H9 (cell line): ENCODE measurements at regions not wholly inside any gene's neighbourhood (a gene's known extent, or its start where the extent isn't known, plus 50 kb on each side); places are given as distances from the start of the nearest gene placed in this dataset.

ENCODE experiments used
- DNase-seq: peaks from one replicate; pipeline ENCODE4 v3.0.0-alpha.2; 2017
- H2AFZ ChIP-seq: one replicate; pipeline ENCODE4 v1.6.1; 2013; ENCODE audit warnings: mild to moderate bottlenecking, low read length, control low read depth, moderate library complexity
- H2AK5ac ChIP-seq: 2 replicates; pipeline ENCODE4 v1.6.1; 2013; ENCODE audit warnings: low read length, control low read depth, mixed read lengths; ENCODE audit not compliant: insufficient read length
- H2BK120ac ChIP-seq: one replicate; pipeline ENCODE4 v1.6.1; 2013; ENCODE audit warnings: low read depth, mild to moderate bottlenecking, low read length, control low read depth, inconsistent platforms; ENCODE audit not compliant: poor library complexity, severe bottlenecking
- H2BK12ac ChIP-seq: 2 replicates; pipeline ENCODE4 v1.6.1; 2013; ENCODE audit warnings: low read length, control low read depth, mixed read lengths, low read depth; ENCODE audit not compliant: insufficient read length
- H2BK15ac ChIP-seq: 2 replicates; pipeline ENCODE4 v1.6.1; 2013; ENCODE audit warnings: low read depth, low read length, control low read depth
- H2BK20ac ChIP-seq: one replicate; pipeline ENCODE4 v1.6.1; 2013; ENCODE audit warnings: low read depth, mild to moderate bottlenecking, low read length, control low read depth, inconsistent platforms; ENCODE audit not compliant: poor library complexity, severe bottlenecking
- H2BK5ac ChIP-seq: 2 replicates; pipeline ENCODE4 v1.6.1; 2013; ENCODE audit warnings: low read length, control low read depth, mixed read lengths; ENCODE audit not compliant: insufficient read length
- H3K14ac ChIP-seq: 2 replicates; pipeline ENCODE4 v1.6.1; 2013; ENCODE audit warnings: low read length, control low read depth; ENCODE audit not compliant: insufficient read depth
- H3K18ac ChIP-seq: 2 replicates; pipeline ENCODE4 v1.6.1; 2013; ENCODE audit warnings: low read depth, mild to moderate bottlenecking, mixed read lengths, low read length, control low read depth; ENCODE audit not compliant: insufficient read length
- H3K23ac ChIP-seq: 2 replicates; pipeline ENCODE4 v1.6.1; 2013; ENCODE audit warnings: low read length, control low read depth, mixed read lengths, low read depth; ENCODE audit not compliant: insufficient read length
- H3K23me2 ChIP-seq: 2 replicates; pipeline ENCODE4 v1.6.1; 2013; ENCODE audit warnings: low read depth, mild to moderate bottlenecking, mixed read lengths, low read length, control low read depth; ENCODE audit not compliant: insufficient read length, poor library complexity, severe bottlenecking
- H3K27ac ChIP-seq: 2 replicates; pipeline ENCODE4 v1.5.1; 2013; ENCODE audit warnings: low read length, control low read depth, mixed read lengths, low read depth; ENCODE audit not compliant: insufficient read length
- H3K27me3 ChIP-seq: 2 replicates; pipeline ENCODE4 v1.6.1; 2013; ENCODE audit warnings: low read length, control low read depth, inconsistent platforms; ENCODE audit not compliant: insufficient read depth
- H3K4ac ChIP-seq: 2 replicates; pipeline ENCODE4 v1.6.1; 2013; ENCODE audit warnings: low read depth, mild to moderate bottlenecking, control low read depth, inconsistent platforms, low read length, moderate library complexity
- H3K4me1 ChIP-seq: 2 replicates; pipeline ENCODE4 v1.6.1; 2013; ENCODE audit warnings: low read length, control low read depth, inconsistent platforms; ENCODE audit not compliant: insufficient read depth
- H3K4me2 ChIP-seq: 2 replicates; pipeline ENCODE4 v1.6.1; 2013; ENCODE audit warnings: low read length, control low read depth, mixed read lengths; ENCODE audit not compliant: insufficient read length, insufficient read depth
- H3K56ac ChIP-seq: 2 replicates; pipeline ENCODE4 v1.6.1; 2013; ENCODE audit warnings: low read depth, mild to moderate bottlenecking, mixed read lengths, low read length, control low read depth; ENCODE audit not compliant: insufficient read length
- H3K79me1 ChIP-seq: 2 replicates; pipeline ENCODE4 v1.6.1; 2013; ENCODE audit warnings: low read depth, mild to moderate bottlenecking, moderate library complexity, low read length, control low read depth, inconsistent platforms; ENCODE audit not compliant: insufficient read depth, poor library complexity, severe bottlenecking
- H3K79me2 ChIP-seq: 2 replicates; pipeline ENCODE4 v1.6.1; 2013; ENCODE audit warnings: low read length, control low read depth, inconsistent platforms; ENCODE audit not compliant: insufficient read depth
- H3K9ac ChIP-seq: 2 replicates; pipeline ENCODE4 v1.6.1; 2013; ENCODE audit warnings: low read length, control low read depth, mixed read lengths; ENCODE audit not compliant: insufficient read length; ENCODE audit errors: extremely low read depth
- H3K9me3 ChIP-seq: one replicate; pipeline ENCODE4 v1.6.1; 2013; ENCODE audit warnings: low read depth, low read length, inconsistent platforms; ENCODE audit not compliant: control insufficient read depth
- H3T11ph ChIP-seq: one replicate; pipeline ENCODE4 v1.6.1; 2013; ENCODE audit warnings: mild to moderate bottlenecking, low read length, control low read depth, inconsistent platforms
- H4K20me1 ChIP-seq: one replicate; pipeline ENCODE4 v1.6.1; 2013; ENCODE audit not compliant: control insufficient read depth, insufficient read length, insufficient read depth
- H4K5ac ChIP-seq: 2 replicates; pipeline ENCODE4 v1.6.1; 2013; ENCODE audit warnings: low read depth, mild to moderate bottlenecking, mixed read lengths, low read length, control low read depth; ENCODE audit not compliant: insufficient read length
- H4K8ac ChIP-seq: replicated peaks from 2 replicates; pipeline ENCODE4 v1.6.1; 2013; ENCODE audit warnings: low read length, control low read depth, mixed read lengths, low read depth; ENCODE audit not compliant: insufficient read length
- H4K91ac ChIP-seq: 2 replicates; pipeline ENCODE4 v1.6.1; 2013; ENCODE audit warnings: low read depth, mild to moderate bottlenecking, moderate library complexity, mixed read lengths, low read length, control low read depth; ENCODE audit not compliant: insufficient read length
- H3K27ac Mint-ChIP-seq, 3 experiments: 2 replicates in 2 of 3; 3 replicates in 1 of 3; pipeline ENCODE4 v1.8.0; 2020 to 2021; ENCODE audit warnings: mixed read lengths in 3 of 3, mild to moderate bottlenecking in 1 of 3, moderate library complexity in 1 of 3
- H3K27me3 Mint-ChIP-seq: 2 replicates; pipeline ENCODE4 v1.8.0; 2021; ENCODE audit warnings: low read depth, mild to moderate bottlenecking, moderate library complexity, mixed read lengths
- H3K36me3 Mint-ChIP-seq, 3 experiments: 2 replicates in 2 of 3; 3 replicates in 1 of 3; pipeline ENCODE4 v1.8.0; 2020 to 2021; ENCODE audit warnings: low read depth in 3 of 3, mixed read lengths in 3 of 3; ENCODE audit not compliant: insufficient read depth in 1 of 3
- H3K4me1 Mint-ChIP-seq, 2 experiments: 2 replicates each; pipeline ENCODE4 v1.8.0; 2020; ENCODE audit warnings: mixed read lengths in 2 of 2
- H3K4me3 Mint-ChIP-seq, 2 experiments: 2 replicates in 1 of 2; 3 replicates in 1 of 2; pipeline ENCODE4 v1.8.0; 2020 to 2021; ENCODE audit warnings: mild to moderate bottlenecking in 2 of 2, mixed read lengths in 2 of 2, moderate library complexity in 1 of 2
- H3K9me3 Mint-ChIP-seq, 2 experiments: 2 replicates in 1 of 2; 3 replicates in 1 of 2; pipeline ENCODE4 v1.8.0; 2020; ENCODE audit warnings: mild to moderate bottlenecking in 2 of 2, mixed read lengths in 2 of 2, moderate library complexity in 1 of 2
- WGBS: extraction: QIAGEN DNeasy Blood & Tissue Kit; methylation state at CpG from one replicate; pipeline ENCODE4 v1.1.7; 2013; ENCODE audit warnings: missing lambda C conversion rate, low lambda C conversion rate, mixed read lengths; ENCODE audit not compliant: insufficient read length; ENCODE audit errors: extremely low coverage; 5-methylcytosine and 5-hydroxymethylcytosine counted together
- TF ChIP-seq, protein P1 (sequence below): fragments of 200-600 bp; sonication (generic); conservative IDR thresholded peaks from 3 replicates; pipeline ENCODE4 v1.8.0; 2021; ENCODE audit warnings: antibody characterized with exemption, mild to moderate bottlenecking

DNA sequence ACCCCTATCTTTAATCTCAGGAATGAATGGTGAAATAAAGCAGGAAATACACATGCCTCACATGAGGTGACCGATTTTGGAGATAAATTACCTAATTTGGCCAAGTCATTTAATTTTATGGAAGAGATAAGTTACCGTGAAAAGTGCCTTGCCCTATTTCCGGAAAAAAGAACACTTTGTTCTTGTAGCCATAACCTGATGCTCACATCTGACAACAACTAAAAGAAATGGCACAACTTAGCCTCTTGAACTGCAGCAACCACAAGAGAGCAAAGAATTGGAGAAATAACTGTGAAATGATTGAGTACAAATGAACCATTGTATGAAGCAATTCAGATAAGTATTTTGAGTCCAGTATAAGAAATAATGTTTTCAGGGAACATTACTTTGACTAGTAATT lies 628.1 kb upstream of the TYRP1 start:
- H3K36me3 Mint-ChIP-seq = no peaks in the 10 kb centered on the region
- no peak overlapping the region for H3K27ac Mint-ChIP-seq
- no peak overlapping the region for H3T11ph ChIP-seq
- H3K27me3 ChIP-seq = no peaks in the 10 kb centered on the region
- H2BK5ac ChIP-seq = no peak overlapping the region
- H3K14ac ChIP-seq = no peak overlapping the region
- no peak overlapping the region for H3K23ac ChIP-seq
- no peaks in the 10 kb centered on the region for H3K23me2 ChIP-seq
- no peaks in the 10 kb centered on the region for H3K4me1 Mint-ChIP-seq
- H4K5ac ChIP-seq = no peak overlapping the region
- no peak overlapping the region for H2BK15ac ChIP-seq
- no peaks in the 10 kb centered on the region for H4K20me1 ChIP-seq
- H3K18ac ChIP-seq = no peak overlapping the region
- H2BK20ac ChIP-seq = no peak overlapping the region
- no CpG with 5 or more reads among the region's 3 CpGs for WGBS
- no peaks in the 10 kb centered on the region; the same call in 1 of the 2 replicates for H3K27me3 Mint-ChIP-seq
- no peaks in the 10 kb centered on the region for H3K9me3 ChIP-seq
- H3K9ac ChIP-seq = no peak overlapping the region
- H3K4me3 Mint-ChIP-seq = no peak overlapping the region
- DNase-seq = no peak
- no peak overlapping the region for H2AFZ ChIP-seq
- H3K27ac ChIP-seq = no peak overlapping the region
- H3K4me2 ChIP-seq = no peak overlapping the region
- no peaks in the 10 kb centered on the region for H3K4me1 ChIP-seq
- H4K8ac ChIP-seq = no peak overlapping the region
- no peak overlapping the region for H2BK12ac ChIP-seq
- H4K91ac ChIP-seq = no peak overlapping the region
- H3K79me2 ChIP-seq = no peaks in the 10 kb centered on the region
- peaks cover 0 to 1% of the 10 kb centered on the region in 2 experiments; a peak in 2 of 5 replicates for H3K9me3 Mint-ChIP-seq
- H2AK5ac ChIP-seq = no peak overlapping the region
- no peak overlapping the region for H3K56ac ChIP-seq
- no peak overlapping the region for H3K4ac ChIP-seq
- no peaks in the 10 kb centered on the region for H3K79me1 ChIP-seq
- TF ChIP-seq, protein P1, sequence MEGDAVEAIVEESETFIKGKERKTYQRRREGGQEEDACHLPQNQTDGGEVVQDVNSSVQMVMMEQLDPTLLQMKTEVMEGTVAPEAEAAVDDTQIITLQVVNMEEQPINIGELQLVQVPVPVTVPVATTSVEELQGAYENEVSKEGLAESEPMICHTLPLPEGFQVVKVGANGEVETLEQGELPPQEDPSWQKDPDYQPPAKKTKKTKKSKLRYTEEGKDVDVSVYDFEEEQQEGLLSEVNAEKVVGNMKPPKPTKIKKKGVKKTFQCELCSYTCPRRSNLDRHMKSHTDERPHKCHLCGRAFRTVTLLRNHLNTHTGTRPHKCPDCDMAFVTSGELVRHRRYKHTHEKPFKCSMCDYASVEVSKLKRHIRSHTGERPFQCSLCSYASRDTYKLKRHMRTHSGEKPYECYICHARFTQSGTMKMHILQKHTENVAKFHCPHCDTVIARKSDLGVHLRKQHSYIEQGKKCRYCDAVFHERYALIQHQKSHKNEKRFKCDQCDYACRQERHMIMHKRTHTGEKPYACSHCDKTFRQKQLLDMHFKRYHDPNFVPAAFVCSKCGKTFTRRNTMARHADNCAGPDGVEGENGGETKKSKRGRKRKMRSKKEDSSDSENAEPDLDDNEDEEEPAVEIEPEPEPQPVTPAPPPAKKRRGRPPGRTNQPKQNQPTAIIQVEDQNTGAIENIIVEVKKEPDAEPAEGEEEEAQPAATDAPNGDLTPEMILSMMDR = no peak
- H2BK120ac ChIP-seq = no peak overlapping the region
